ENCODE measurements at regions not wholly inside any gene's neighbourhood (a gene's known extent, or its start where the extent isn't known, plus 50 kb on each side); places are given as distances from the start of the nearest gene placed in this dataset.

DNA sequence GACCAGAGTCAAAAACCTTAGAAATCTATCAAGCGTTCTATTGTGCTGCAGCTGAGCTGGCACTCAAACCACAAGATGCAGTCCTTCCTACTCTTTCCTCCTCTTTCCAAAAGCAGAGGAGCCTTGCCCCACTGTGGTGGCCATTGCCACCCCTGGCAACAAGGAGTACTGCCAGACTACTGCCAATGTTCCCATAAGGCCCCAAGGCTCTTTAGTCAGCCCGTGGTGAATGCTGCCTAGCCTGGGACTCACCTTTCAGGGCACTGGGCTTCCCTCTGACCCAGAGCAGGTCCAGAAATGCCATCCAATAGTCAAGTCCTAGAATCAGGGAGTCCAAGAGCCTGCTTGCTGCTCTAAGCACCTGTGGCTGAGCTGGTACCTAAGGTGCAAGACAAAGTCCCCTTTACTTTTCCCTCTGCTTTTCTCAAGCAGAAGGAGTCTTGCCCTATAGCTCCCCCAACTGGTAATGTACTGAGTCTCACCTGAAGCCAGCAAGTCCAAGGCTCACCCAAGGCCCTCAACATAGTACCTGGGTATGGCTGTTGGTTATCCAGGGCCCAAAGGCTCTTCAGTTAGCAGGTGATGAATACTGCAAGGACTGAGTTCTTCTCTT lies 219.4 kb downstream of the ATPSCKMT start:
- TF ChIP-seq SMC3 (conservative IDR thresholded peaks at IDR 0.05; ENCODE audit: poor library complexity) (no peak), RAD21 (conservative IDR thresholded peaks at IDR 0.05) (no peak), TAF1 (IDR thresholded peaks at IDR 0.05; ENCODE audit: low read depth) (no peak), MXI1 (conservative IDR thresholded peaks at IDR 0.05; ENCODE audit: poor library complexity, severe bottlenecking) (no peak)
- TF ChIP-seq, protein P1, sequence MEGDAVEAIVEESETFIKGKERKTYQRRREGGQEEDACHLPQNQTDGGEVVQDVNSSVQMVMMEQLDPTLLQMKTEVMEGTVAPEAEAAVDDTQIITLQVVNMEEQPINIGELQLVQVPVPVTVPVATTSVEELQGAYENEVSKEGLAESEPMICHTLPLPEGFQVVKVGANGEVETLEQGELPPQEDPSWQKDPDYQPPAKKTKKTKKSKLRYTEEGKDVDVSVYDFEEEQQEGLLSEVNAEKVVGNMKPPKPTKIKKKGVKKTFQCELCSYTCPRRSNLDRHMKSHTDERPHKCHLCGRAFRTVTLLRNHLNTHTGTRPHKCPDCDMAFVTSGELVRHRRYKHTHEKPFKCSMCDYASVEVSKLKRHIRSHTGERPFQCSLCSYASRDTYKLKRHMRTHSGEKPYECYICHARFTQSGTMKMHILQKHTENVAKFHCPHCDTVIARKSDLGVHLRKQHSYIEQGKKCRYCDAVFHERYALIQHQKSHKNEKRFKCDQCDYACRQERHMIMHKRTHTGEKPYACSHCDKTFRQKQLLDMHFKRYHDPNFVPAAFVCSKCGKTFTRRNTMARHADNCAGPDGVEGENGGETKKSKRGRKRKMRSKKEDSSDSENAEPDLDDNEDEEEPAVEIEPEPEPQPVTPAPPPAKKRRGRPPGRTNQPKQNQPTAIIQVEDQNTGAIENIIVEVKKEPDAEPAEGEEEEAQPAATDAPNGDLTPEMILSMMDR (IDR thresholded peaks at IDR 0.05; ENCODE audit: poor library complexity, severe bottlenecking) = no peak

DNA sequence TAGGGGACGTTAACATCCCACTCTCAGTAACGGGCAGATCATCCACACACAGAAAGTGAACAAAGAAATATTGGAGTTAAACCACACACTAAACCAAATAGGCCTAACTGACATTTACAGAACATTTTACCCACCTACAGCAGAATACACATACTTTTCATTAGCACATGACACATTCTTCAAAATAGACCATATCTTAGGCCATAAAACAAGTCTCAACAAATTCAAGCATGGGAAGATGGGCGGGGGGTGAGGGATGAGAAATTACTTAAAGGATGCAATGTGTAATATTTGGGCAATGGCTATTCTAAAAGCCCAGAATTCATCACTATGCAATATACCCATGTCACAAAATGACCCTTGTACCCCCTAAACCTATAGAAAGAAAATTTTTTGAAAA lies 226.2 kb downstream of the ATPSCKMT start:
- Histone ChIP-seq H2AFZ (ENCODE audit: low read depth, low read length) (no peak overlapping the region), H3K9ac (ENCODE audit: low read length) (no peak overlapping the region), H3K4me3 (ENCODE audit: low read length) (no peak overlapping the region), H4K20me1 (ENCODE audit: insufficient read depth) (no peaks in the 10 kb centered on the region), H3K79me2 (replicated peaks; ENCODE audit: insufficient read depth, low read length) (no peaks in the 10 kb centered on the region), H3K9me3 (ENCODE audit: low read length) (peaks cover 5% of the 10 kb centered on the region), H3F3A (ENCODE audit: insufficient read depth, low read length, poor library complexity, severe bottlenecking) (no peaks in the 10 kb centered on the region), H3K27ac (ENCODE audit: low read length) (no peak overlapping the region), H3K9me2 (ENCODE audit: insufficient read depth, low read length) (no peaks in the 10 kb centered on the region), H3K27me3 (ENCODE audit: insufficient read depth, low read depth, low read length) (no peaks in the 10 kb centered on the region), H3K4me2 (ENCODE audit: low read length) (no peak overlapping the region), H3K36me3 (ENCODE audit: insufficient read depth, low read length) (no peaks in the 10 kb centered on the region)
- TF ChIP-seq RAD21 (conservative IDR thresholded peaks at IDR 0.05) (no peak), EZH2 (IDR thresholded peaks at IDR 0.05; ENCODE audit: borderline replicate concordance, insufficient read depth, low read length, poor library complexity, severe bottlenecking) (no peak), POLR2AphosphoS5 (IDR thresholded peaks at IDR 0.05) (no peak), EP300 (conservative IDR thresholded peaks at IDR 0.05; ENCODE audit: poor library complexity, severe bottlenecking) (no peak), MXI1 (conservative IDR thresholded peaks at IDR 0.05; ENCODE audit: poor library complexity, severe bottlenecking) (no peak), TAF1 (IDR thresholded peaks at IDR 0.05; ENCODE audit: low read depth) (no peak), SMC3 (conservative IDR thresholded peaks at IDR 0.05; ENCODE audit: poor library complexity) (no peak)
- TF ChIP-seq, protein P2, sequence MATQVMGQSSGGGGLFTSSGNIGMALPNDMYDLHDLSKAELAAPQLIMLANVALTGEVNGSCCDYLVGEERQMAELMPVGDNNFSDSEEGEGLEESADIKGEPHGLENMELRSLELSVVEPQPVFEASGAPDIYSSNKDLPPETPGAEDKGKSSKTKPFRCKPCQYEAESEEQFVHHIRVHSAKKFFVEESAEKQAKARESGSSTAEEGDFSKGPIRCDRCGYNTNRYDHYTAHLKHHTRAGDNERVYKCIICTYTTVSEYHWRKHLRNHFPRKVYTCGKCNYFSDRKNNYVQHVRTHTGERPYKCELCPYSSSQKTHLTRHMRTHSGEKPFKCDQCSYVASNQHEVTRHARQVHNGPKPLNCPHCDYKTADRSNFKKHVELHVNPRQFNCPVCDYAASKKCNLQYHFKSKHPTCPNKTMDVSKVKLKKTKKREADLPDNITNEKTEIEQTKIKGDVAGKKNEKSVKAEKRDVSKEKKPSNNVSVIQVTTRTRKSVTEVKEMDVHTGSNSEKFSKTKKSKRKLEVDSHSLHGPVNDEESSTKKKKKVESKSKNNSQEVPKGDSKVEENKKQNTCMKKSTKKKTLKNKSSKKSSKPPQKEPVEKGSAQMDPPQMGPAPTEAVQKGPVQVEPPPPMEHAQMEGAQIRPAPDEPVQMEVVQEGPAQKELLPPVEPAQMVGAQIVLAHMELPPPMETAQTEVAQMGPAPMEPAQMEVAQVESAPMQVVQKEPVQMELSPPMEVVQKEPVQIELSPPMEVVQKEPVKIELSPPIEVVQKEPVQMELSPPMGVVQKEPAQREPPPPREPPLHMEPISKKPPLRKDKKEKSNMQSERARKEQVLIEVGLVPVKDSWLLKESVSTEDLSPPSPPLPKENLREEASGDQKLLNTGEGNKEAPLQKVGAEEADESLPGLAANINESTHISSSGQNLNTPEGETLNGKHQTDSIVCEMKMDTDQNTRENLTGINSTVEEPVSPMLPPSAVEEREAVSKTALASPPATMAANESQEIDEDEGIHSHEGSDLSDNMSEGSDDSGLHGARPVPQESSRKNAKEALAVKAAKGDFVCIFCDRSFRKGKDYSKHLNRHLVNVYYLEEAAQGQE (IDR thresholded peaks at IDR 0.05; ENCODE audit: borderline replicate concordance) = no peak
- TF ChIP-seq, protein P1 (IDR thresholded peaks at IDR 0.05; ENCODE audit: poor library complexity, severe bottlenecking) = no peak

More for the DNA sequence above, 219.4 kb downstream of the ATPSCKMT start:
- no peaks in the 10 kb centered on the region for H3K36me3 ChIP-seq (ENCODE audit: insufficient read depth, low read length)
- H2AFZ ChIP-seq (ENCODE audit: low read depth, low read length) = no peak overlapping the region
- no peaks in the 10 kb centered on the region for H3K9me2 ChIP-seq (ENCODE audit: insufficient read depth, low read length)
- H3F3A ChIP-seq (ENCODE audit: insufficient read depth, low read length, poor library complexity, severe bottlenecking) = no peaks in the 10 kb centered on the region
- no peaks in the 10 kb centered on the region for H3K79me2 ChIP-seq (replicated peaks; ENCODE audit: insufficient read depth, low read length)
- peaks cover 5% of the 10 kb centered on the region for H3K9me3 ChIP-seq (ENCODE audit: low read length)
- no peaks in the 10 kb centered on the region for H3K27me3 ChIP-seq (ENCODE audit: insufficient read depth, low read depth, low read length)
- H3K9ac ChIP-seq (ENCODE audit: low read length) = no peak overlapping the region
- H4K20me1 ChIP-seq (ENCODE audit: insufficient read depth) = no peaks in the 10 kb centered on the region
- H3K4me3 ChIP-seq (ENCODE audit: low read length) = no peak overlapping the region
- no peak overlapping the region for H3K27ac ChIP-seq (ENCODE audit: low read length)
- H3K4me2 ChIP-seq (ENCODE audit: low read length) = no peak overlapping the region

Measured in neural cell (in vitro differentiated cells).